HCT116 (cell line): ENCODE measurements at regions not wholly inside any gene's neighbourhood (a gene's known extent, or its start where the extent isn't known, plus 50 kb on each side); places are given as distances from the start of the nearest gene placed in this dataset.

Source experiments
- ATF3 ChIP-seq: IDR thresholded peaks from 2 replicates; pipeline ENCODE4 v1.6.1; 2012
- CTCF ChIP-seq, 3 experiments: fragments of 200-600 bp in 1 of 3; sonication (generic) in 1 of 3; IDR thresholded peaks in 2 of 3; conservative IDR thresholded peaks in 1 of 3; 2 replicates each; pipeline ENCODE4 v1.5.1; 2012 to 2017; ENCODE audit warnings: low read depth in 2 of 3, low read length in 2 of 3, antibody characterized with exemption in 1 of 3, borderline replicate concordance in 1 of 3, control low read depth in 1 of 3, mild to moderate bottlenecking in 1 of 3, mixed read lengths in 1 of 3, mixed run types in 1 of 3, moderate library complexity in 1 of 3; ENCODE audit not compliant: insufficient read depth in 1 of 3
- EGR1 ChIP-seq: IDR thresholded peaks from 2 replicates; pipeline ENCODE4 v1.6.1; 2012; ENCODE audit warnings: low read depth
- EZH2 ChIP-seq: fragments of 200-600 bp; sonication (generic); IDR thresholded peaks from 2 replicates; pipeline ENCODE4 v1.6.1; 2017; ENCODE audit warnings: antibody characterized with exemption, mixed run types
- EZH2phosphoT487 ChIP-seq: fragments of 200-600 bp; IDR thresholded peaks from 2 replicates; pipeline ENCODE4 v1.6.1; 2018; ENCODE audit warnings: antibody characterized with exemption, borderline replicate concordance
- FOSL1 ChIP-seq: IDR thresholded peaks from 2 replicates; pipeline ENCODE4 v1.6.1; 2012; ENCODE audit warnings: low read depth
- MAX ChIP-seq: IDR thresholded peaks from 2 replicates; pipeline ENCODE4 v1.6.1; 2012
- POLR2A ChIP-seq: IDR thresholded peaks from 2 replicates; pipeline ENCODE4 v1.7.0; 2011; ENCODE audit warnings: borderline replicate concordance; ENCODE audit not compliant: insufficient read depth, insufficient read length; ENCODE audit errors: extremely low read depth
- POLR2AphosphoS5 ChIP-seq: IDR thresholded peaks from 2 replicates; pipeline ENCODE4 v1.6.1; 2011; ENCODE audit warnings: mild to moderate bottlenecking, low read depth, low read length, moderate library complexity
- RAD21 ChIP-seq: IDR thresholded peaks from 2 replicates; pipeline ENCODE4 v1.6.1; 2012; ENCODE audit warnings: low read depth, mild to moderate bottlenecking
- ZFX ChIP-seq: fragments of 450-650 bp; IDR thresholded peaks from 2 replicates; pipeline ENCODE4 v1.6.1; 2017
- ZNF274 ChIP-seq: fragments of 200-500 bp; sonication (Bioruptor generic); IDR thresholded peaks from 2 replicates; pipeline ENCODE4 v1.6.1; 2014; ENCODE audit warnings: mild to moderate bottlenecking, low read depth, low read length, inconsistent platforms

- TF ChIP-seq CTCF (IDR thresholded peaks at IDR 0.05 in 2 of 3, conservative IDR thresholded peaks at IDR 0.05 in 1 of 3; ENCODE audit: borderline replicate concordance in 1 of 3, insufficient read depth in 1 of 3, low read depth in 2 of 3, low read length in 2 of 3), result no peak
- no peak for TF ChIP-seq ZFX
- no peak for TF ChIP-seq POLR2A
- TF ChIP-seq EZH2, result no peak
- no peak for TF ChIP-seq EZH2phosphoT487
- TF ChIP-seq RAD21, result no peak
- TF ChIP-seq POLR2AphosphoS5, result no peak
- no peak for TF ChIP-seq ZNF274
- no peak for TF ChIP-seq FOSL1
- no peak for TF ChIP-seq ATF3
- TF ChIP-seq MAX, result no peak
- no peak for TF ChIP-seq EGR1
Measured at GRCh38 chr2:58794103-58794502, 553.0 kb upstream of the FANCL start.
